HG02610 (cell line): ENCODE measurements at regions not wholly inside any gene's neighbourhood (a gene's known extent, or its start where the extent isn't known, plus 50 kb on each side); places are given as distances from the start of the nearest gene placed in this dataset.
"Not testable (repeated sequence)": the region's sequence is repeated elsewhere in the genome, so short reads cannot be mapped to it uniquely, and the experiment has no call there.

Experiments used
- ATAC-seq: cut with Tn5 transposase; IDR thresholded peaks from one replicate; pipeline ENCODE4 v1.9.1; 2021; ENCODE audit warnings: mild to moderate bottlenecking, moderate library complexity; ENCODE audit not compliant: unreplicated experiment

- no peak for ATAC-seq
These were observed 611.0 kb upstream of the MARCKS start for GRCh38 chr6:113246186-113246585.

GRCh38 chr6:113248532-113248931 lies 608.6 kb upstream of the MARCKS start:
- ATAC-seq, result no peak

GRCh38 chr6:113254194-113254593 lies 603.0 kb upstream of the MARCKS start:
- not testable (repeated sequence) for ATAC-seq

- ATAC-seq, result no peak
These were observed 598.4 kb upstream of the MARCKS start for GRCh38 chr6:113258771-113259170.

GRCh38 chr6:113271437-113271836 lies 585.7 kb upstream of the MARCKS start:
- no peak for ATAC-seq

GRCh38 chr6:113276601-113277000 lies 580.5 kb upstream of the MARCKS start:
- no peak for ATAC-seq

- no peak for ATAC-seq
These were observed 580.0 kb upstream of the MARCKS start for GRCh38 chr6:113277111-113277510.

- no peak for ATAC-seq
These were observed 576.1 kb upstream of the MARCKS start for GRCh38 chr6:113281014-113281413.

- no peak for ATAC-seq
These were observed 575.7 kb upstream of the MARCKS start for GRCh38 chr6:113281431-113281830.

- peak; percentile 85 for ATAC-seq
These were observed 569.7 kb upstream of the MARCKS start for GRCh38 chr6:113287396-113287795.

- ATAC-seq, result peak; percentile 35
These were observed 568.7 kb upstream of the MARCKS start for GRCh38 chr6:113288409-113288808.

GRCh38 chr6:113289166-113289565 lies 568.0 kb upstream of the MARCKS start:
- no peak for ATAC-seq

- ATAC-seq, result no peak
These were observed 566.5 kb upstream of the MARCKS start for GRCh38 chr6:113290684-113291083.

- no peak for ATAC-seq
These were observed 565.2 kb upstream of the MARCKS start for GRCh38 chr6:113291751-113292445.

GRCh38 chr6:113292646-113293422 lies 564.3 kb upstream of the MARCKS start:
- peak; percentile 94 for ATAC-seq

- peak; percentile 4 for ATAC-seq
These were observed 563.8 kb upstream of the MARCKS start for GRCh38 chr6:113293423-113293740.

- no peak for ATAC-seq
These were observed 557.6 kb upstream of the MARCKS start for GRCh38 chr6:113299531-113299930.

- no peak for ATAC-seq
These were observed 555.5 kb upstream of the MARCKS start for GRCh38 chr6:113301651-113302050.

- no peak for ATAC-seq
These were observed 553.0 kb upstream of the MARCKS start for GRCh38 chr6:113304116-113304515.

- ATAC-seq, result peak; percentile 93
These were observed 550.5 kb upstream of the MARCKS start for GRCh38 chr6:113306552-113307145.

GRCh38 chr6:113308266-113308665 lies 548.9 kb upstream of the MARCKS start:
- ATAC-seq, result no peak

GRCh38 chr6:113313841-113314240 lies 543.3 kb upstream of the MARCKS start:
- ATAC-seq, result no peak
